Hippocampal formation (tissue), 2 donors: ENCODE measurements at regions not wholly inside any gene's neighbourhood (a gene's known extent, or its start where the extent isn't known, plus 50 kb on each side); places are given as distances from the start of the nearest gene placed in this dataset.
"Not testable (repeated sequence)": the region's sequence is repeated elsewhere in the genome, so short reads cannot be mapped to it uniquely, and the experiment has no call there.

Experiments used
- DNase-seq, 2 donors: peaks; one replicate each; lab custom pipeline; 2025; lab: John Stamatoyannopoulos, UW

DNA sequence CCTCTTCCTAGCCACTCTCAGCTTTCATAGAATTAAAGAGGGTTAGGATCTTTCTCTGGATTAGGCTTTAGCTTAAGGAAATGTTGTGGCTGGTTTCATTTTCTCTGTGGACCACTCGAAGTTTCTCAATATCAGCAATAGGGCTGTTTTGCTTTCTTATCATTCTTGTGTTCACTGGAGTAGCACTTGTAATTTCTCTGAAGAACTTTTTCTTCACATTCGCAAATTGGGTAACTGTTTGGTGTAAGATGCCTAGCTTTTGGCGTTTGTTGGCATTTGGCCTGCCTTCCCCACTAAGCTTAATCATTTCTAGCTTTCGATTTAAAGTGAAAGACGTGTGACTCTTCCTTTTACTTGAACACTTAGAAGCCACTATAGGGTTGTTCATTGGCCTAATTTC is 210.8 kb upstream of the PROX1 start:
- no peak for DNase-seq

GRCh38 chr1:213779228-213779627 is 208.5 kb upstream of the PROX1 start:
- DNase-seq, result no peak

GRCh38 chr1:213782941-213783672 is 204.7 kb upstream of the PROX1 start:
- no peak for DNase-seq

DNA sequence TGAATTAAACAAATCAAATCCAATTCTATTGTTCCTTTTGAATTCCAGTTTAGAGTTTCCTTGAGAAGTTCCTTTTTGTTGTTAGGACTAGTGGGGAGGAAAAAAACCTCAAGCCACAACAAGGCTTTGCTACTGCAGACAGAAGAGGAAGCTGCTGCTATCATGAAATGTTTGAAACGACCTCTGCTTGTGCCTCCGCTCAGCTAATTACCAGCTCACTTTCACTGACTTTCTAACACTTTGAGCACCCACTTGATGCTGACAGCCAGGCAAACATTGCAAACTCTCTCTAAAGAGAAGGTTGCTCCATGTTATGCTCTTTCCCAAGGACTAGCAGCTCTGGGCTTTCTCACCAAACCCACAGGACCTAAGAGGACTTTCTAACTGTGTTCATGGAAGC is 203.9 kb upstream of the PROX1 start:
- DNase-seq, result no peak

- no peak for DNase-seq
Observed at GRCh38 chr1:213786683-213787082, 201.1 kb upstream of the PROX1 start.

DNA sequence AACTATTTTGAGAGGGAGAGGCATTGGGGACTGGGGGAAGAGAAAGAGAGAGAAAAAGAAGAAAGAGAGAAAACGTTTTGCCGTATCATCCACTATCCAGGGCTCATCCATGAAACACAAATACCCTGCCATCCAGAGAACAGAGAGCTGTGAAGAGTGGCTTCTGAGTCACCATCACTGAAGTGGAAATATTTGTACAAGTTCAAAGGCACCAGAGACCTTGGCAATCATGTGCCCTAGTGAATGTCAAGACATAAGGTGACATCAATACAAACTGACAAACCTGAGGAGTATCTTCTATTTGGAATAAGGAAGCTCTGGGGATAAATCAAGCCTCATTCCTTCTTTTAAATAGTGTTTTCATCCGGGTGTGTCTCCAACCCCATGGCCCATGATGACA is 197.2 kb upstream of the PROX1 start:
- no peak for DNase-seq

- no peak for DNase-seq
Observed at GRCh38 chr1:213793482-213794067, 194.2 kb upstream of the PROX1 start.

DNA sequence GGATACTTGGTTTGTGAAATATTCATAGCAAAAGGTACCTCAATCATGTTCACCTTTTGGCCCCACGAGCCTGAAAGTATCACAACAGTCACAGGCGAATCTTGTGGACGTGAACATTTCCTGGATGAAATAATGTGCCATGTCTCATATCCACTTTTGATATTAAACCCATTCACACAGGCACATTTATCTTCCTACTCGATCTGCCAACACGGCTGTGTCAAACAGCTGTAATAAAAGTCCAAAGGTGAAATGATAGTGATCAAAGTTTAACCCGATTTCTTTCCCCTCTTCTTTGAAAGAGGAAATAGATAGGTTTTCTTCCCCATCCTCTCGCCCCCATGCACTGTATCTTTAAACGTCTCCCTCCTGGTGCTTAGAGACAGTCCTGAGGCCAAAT is 191.2 kb upstream of the PROX1 start:
- DNase-seq, result no peak

GRCh38 chr1:213808288-213808687 is 179.5 kb upstream of the PROX1 start:
- not testable (repeated sequence) for DNase-seq

DNA sequence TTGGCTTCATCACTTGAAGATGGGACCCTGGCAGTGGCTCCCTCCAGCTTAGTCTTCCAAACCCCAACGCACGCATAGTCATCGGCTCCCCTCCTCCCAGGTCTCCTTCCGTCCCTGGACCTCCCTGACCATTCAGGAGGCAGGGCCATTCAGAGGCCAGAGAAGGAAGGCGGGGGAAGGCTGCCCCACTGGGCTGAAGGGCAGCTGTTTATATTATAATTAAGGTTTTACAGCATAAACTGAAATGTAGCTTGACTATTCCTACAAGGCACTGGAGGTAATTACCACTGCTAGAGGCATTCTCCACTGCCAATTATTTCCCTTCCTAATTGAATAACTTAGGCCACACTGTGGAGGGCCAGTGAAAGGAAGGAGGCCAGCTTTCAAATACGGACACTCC is 170.6 kb upstream of the PROX1 start:
- no peak for DNase-seq

DNA sequence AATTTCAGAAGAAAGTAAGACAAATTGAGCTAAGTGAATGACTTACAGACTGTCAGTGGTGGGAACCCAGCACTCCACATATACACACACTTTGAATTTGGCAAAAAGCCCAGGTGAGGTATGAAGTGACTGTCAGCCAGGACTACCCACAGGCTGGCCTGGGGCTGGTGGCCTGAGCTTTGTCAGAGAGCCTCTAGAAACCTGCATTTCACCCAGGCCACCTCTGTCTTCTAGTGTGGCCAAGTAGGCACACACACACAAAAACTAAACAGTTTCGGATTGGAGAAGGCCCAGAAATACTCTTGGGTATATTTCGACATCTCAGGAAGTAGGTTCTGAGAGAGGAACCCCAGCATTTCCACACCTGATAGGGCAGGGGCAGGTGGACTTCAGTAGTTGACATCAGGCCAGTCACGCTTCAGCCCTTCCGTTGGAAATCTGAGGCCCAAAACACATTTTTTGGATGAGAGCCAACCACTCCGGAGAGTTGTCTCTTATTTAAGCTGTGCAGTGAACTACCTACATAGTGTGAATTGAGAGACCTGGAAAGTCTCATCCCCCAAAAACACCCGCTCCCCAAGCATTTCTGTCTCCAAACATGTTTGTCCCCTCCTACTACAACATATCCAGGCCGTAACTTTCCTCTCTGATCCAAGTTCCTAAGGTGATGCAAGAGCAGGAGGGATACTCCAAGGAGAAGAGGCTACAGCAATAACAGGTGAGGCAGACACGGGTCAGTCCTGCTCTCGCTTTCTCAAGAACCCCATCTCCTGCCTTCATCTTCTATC is 167.2 kb upstream of the PROX1 start:
- no peak for DNase-seq

DNA sequence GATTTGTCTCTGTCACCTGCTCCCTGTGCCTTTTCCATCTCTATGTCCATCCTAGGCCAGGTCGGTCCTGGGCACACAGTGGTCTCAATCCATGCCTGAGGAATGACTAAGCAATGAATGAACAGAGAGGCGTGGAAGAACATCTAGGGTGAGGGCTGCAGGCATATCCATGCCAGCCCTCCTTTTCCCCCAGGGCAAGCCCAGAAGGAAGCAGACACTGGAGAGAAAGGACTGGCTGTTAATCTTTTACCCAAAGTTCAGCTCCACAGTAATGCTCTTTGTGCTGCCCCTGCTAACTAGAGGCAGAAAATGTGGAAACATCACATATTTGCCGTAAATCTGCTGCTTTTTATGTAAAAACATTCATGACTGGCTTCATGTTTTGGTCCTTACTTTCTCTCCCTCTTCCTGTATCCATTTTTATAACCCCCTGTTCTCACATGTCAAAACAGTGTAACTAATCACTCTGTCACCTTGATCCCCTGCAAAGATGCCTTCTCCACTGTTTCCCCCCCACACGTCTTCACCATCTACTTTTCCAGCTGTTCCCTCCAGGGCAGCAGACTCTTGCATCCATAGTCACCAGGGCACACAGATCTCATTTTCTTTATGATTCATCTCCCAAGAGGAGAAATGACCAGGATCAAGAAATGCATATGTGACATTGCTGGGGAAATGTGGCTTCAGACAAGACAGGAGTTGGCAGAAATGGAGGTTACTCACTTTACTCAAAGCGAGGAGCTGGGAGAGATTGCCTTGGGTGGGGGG is 166.4 kb upstream of the PROX1 start:
- DNase-seq, result no peak

DNA sequence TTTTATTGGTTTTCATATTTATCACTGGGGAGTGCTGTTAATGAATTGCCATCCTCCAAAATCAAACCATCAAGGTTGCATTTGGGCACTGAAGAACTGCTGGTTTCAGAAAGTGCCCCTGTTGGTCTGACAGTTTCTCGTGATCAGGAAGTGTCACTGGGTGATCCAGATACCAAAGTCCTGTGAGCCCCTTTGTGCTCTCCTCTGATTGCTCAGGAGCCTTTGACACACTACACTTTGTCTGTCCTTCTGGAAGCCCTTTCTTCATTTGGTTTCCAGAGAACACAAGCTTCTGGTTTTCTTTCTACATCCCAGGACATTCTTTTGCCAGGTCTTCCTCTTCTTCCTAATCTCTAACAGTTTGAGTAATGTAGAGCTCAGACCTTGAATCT is 165.8 kb upstream of the PROX1 start:
- no peak for DNase-seq

GRCh38 chr1:213826891-213827290 is 160.9 kb upstream of the PROX1 start:
- no peak for DNase-seq

DNA sequence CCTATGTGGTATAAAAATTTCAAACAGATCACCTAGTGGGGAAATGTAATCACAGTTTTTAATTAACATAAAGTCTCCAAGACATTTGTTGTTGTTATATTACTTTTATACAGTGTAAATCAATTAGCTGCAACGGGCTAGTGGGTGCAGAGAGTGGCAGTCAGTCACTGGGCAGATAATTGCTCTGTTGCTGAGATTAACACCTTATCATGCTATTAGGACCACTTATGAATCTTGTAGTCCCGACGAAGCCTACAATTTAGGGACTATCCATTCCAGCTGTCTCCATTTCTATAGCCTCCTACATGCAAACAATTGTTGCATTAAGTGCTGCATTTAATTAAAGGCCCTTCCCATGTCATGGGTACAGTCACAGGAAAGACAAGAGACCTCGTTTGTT is 158.9 kb upstream of the PROX1 start:
- DNase-seq, result no peak

DNA sequence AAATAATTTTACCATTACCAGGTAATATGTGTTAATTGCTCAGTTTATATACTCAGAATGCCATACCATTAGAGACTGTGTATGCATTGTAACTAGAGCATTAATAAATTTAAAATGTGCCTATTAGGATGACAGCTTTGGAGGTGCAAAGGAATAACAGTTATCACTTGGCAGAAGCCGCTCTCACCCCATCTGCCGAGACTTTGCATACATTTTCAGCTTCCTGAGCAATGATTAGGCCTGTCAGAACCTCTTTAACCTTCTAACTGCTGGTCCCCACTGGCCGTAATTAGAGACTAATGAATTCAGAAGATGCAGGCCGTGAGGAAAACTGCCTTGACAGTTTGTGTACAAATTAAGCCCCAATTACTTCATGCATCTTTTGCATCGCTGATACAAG is 158.0 kb upstream of the PROX1 start:
- no peak for DNase-seq

DNA sequence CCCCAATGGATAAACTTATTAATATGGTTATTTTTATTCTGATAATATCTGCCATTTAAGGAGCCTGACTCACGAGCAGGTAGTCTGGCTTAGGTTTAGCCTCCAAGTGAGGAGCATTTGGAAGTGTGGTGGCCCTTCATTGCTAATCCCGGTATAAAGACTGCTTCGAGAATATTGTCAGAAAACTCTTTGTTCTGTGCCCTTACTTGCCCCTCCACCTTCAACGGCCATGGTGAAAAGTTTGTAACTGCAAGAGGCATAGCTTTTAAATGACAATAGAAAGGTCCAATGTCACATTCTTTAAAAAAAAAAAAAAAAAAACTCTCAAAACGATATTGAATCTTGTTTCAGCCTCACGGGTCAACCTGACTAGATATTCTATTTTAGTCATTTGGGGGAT is 157.4 kb upstream of the PROX1 start:
- DNase-seq, result no peak

- no peak for DNase-seq
Observed at GRCh38 chr1:213840575-213840974, 147.2 kb upstream of the PROX1 start.

- DNase-seq, result no peak
Observed at GRCh38 chr1:213844632-213845031, 143.1 kb upstream of the PROX1 start.

GRCh38 chr1:213852107-213852506 is 135.7 kb upstream of the PROX1 start:
- no peak for DNase-seq

DNA sequence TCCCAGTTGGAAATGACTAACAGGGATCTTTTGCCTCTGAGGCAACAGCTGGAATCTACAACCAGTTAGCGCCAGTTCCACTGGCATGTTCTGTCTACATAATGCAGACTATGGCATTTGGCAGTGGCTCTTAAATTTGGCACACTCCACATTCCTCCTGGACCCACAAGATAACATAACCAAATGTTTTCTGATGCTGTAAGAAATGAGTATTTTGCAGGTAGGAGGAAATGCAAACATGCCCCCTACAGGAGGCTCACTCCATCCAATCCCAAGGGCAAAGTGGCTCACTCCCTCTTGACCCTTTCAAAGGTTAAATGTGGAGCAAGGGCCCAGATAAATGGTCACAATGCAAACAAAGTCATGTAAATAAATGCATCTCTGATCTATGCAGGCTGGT is 129.2 kb upstream of the PROX1 start:
- DNase-seq, result no peak

DNA sequence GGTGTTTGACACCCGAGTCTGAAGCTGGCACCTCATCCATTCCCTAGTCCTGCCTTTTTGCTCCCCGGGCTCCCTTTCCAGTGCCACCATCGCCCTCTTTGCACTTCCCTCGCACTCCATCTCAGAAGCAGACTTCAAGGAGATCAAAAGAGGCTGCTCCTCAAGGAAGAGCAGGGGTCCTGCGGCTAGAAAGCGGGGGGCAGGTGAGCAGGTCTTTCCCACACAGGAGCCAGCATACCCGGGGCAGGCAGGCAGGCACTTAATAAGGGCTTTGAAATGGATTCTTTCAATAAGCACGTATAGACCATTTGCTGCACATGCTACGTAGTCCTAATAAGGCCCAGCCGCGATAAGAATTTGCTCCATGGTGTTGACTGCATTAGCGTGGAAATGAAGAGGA is 125.9 kb upstream of the PROX1 start:
- DNase-seq, result no peak

- DNase-seq, result no peak
Observed at GRCh38 chr1:213864091-213864490, 123.7 kb upstream of the PROX1 start.
